ENCODE measurements at regions not wholly inside any gene's neighbourhood (a gene's known extent, or its start where the extent isn't known, plus 50 kb on each side); places are given as distances from the start of the nearest gene placed in this dataset.
A peak's percentile ranks its signal among the peaks of the same experiment; 100 is the strongest.

DNA sequence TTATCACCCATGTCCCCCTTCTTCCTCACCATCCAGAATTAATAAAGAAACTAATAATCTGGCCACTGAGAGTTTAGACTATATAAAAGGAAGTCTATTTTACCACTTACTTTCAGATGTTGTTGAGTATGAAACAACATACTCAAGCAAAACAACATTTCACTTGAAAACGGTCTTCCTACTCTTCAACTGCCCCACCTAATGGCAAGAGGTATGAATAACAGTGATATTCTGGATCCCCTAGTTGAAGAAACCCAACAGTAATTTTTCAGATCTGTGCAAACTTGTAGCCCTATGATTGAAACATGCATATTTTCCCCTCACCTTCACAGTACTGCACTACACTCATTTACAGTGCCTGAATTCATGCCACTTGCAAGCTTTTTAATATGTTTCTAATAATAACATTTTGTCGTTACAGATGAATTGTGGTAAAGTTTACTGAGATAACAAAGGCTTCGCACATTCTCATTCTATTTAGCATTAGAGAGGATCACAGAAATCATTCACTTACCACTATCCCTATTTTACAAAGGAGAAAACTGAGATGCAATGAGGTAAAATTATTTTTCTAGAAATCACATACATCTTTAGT, 267.9 kb upstream of the PDE4D start:
- TF ChIP-seq, protein P1, sequence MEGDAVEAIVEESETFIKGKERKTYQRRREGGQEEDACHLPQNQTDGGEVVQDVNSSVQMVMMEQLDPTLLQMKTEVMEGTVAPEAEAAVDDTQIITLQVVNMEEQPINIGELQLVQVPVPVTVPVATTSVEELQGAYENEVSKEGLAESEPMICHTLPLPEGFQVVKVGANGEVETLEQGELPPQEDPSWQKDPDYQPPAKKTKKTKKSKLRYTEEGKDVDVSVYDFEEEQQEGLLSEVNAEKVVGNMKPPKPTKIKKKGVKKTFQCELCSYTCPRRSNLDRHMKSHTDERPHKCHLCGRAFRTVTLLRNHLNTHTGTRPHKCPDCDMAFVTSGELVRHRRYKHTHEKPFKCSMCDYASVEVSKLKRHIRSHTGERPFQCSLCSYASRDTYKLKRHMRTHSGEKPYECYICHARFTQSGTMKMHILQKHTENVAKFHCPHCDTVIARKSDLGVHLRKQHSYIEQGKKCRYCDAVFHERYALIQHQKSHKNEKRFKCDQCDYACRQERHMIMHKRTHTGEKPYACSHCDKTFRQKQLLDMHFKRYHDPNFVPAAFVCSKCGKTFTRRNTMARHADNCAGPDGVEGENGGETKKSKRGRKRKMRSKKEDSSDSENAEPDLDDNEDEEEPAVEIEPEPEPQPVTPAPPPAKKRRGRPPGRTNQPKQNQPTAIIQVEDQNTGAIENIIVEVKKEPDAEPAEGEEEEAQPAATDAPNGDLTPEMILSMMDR (conservative IDR thresholded peaks at IDR 0.05 in 1 of 2, IDR thresholded peaks at IDR 0.05 in 1 of 2; ENCODE audit: low read depth in 1 of 2, low read length in 2 of 2), result peak; percentile 29 to 60
- TF ChIP-seq EZH2 (IDR thresholded peaks at IDR 0.05; ENCODE audit: low read length, missing control alignments), result no peak
